GM12878 (cell line): ENCODE measurements at regions not wholly inside any gene's neighbourhood (a gene's known extent, or its start where the extent isn't known, plus 50 kb on each side); places are given as distances from the start of the nearest gene placed in this dataset.

Experiments used
- ATAC-seq: fragments of 200-7000 bp; cut with Tn5 transposase; 3 replicates; pipeline ENCODE4 v1.9.1; 2020; ENCODE audit warnings: mild to moderate bottlenecking, moderate library complexity
- BruUV-seq: library from RNA; stranded (reverse); fragments of 400-500 nt; replicated peaks from 2 replicates; lab custom pipeline; 2021; lab: Mats Ljungman, UMichigan
- CTCF ChIA-PET: fragments of 300-600 bp; sonication (Branson Sonifier 250); formaldehyde crosslinking; extraction: SDS; loops from one replicate; lab custom pipeline; 2021; ENCODE audit warnings: inconsistent platforms; lab: Yijun Ruan, JAX
- POLR2A ChIA-PET: fragments of 350-600 bp; formaldehyde crosslinking; extraction: SDS; loops from one replicate; lab custom pipeline; 2021; ENCODE audit warnings: inconsistent platforms; lab: Charles Lee
- RAD21 ChIA-PET: fragments of 300-600 bp; sonication (Branson Sonifier 250); formaldehyde crosslinking; loops from one replicate; lab custom pipeline; 2023; ENCODE audit warnings: antibody characterized with exemption; ENCODE audit not compliant: unreplicated experiment; lab: Charles Lee
- SMC1A ChIA-PET: fragments of 300-600 bp; sonication (Branson Sonifier 250); formaldehyde crosslinking; loops from one replicate; lab custom pipeline; 2023; ENCODE audit not compliant: unreplicated experiment, uncharacterized antibody; lab: Charles Lee
- DNase-seq: peaks from one replicate; pipeline ENCODE4 v3.0.0-alpha.2; 2011; ENCODE audit warnings: low read depth, low spot score
- FAIRE-seq: peaks from 3 replicates; lab custom pipeline; 2011; peaks lifted over from hg19 to GRCh38; lab: Jason Lieb, UNC
- H2AFZ ChIP-seq: 2 replicates; pipeline ENCODE4 v1.6.0; 2011; ENCODE audit warnings: low read depth, low read length, control low read depth; ENCODE audit not compliant: control insufficient read depth
- H3K27ac ChIP-seq: 2 replicates; pipeline ENCODE4 v1.5.1; 2011; ENCODE audit warnings: control low read depth; ENCODE audit not compliant: control insufficient read depth, insufficient read depth
- H3K27me3 ChIP-seq, 2 experiments: replicated peaks in 1 of 2; 2 replicates each; pipeline versions ENCODE4 v1.6.0 to v1.6.1; 2011; ENCODE audit warnings: low read length in 1 of 2; ENCODE audit not compliant: control insufficient read depth in 2 of 2, insufficient read depth in 2 of 2
- H3K36me3 ChIP-seq, 2 experiments: 2 replicates each; pipeline ENCODE4 v1.5.1; 2011; ENCODE audit warnings: low read length in 1 of 2; ENCODE audit not compliant: control insufficient read depth in 2 of 2, insufficient read depth in 2 of 2
- H3K4me1 ChIP-seq: 2 replicates; pipeline ENCODE4 v1.6.1; 2011; ENCODE audit warnings: mild to moderate bottlenecking, low read length, moderate library complexity, mixed read lengths; ENCODE audit not compliant: control insufficient read depth, insufficient read depth
- H3K4me2 ChIP-seq: 2 replicates; pipeline ENCODE4 v1.6.0; 2011; ENCODE audit warnings: control low read depth; ENCODE audit not compliant: control insufficient read depth, insufficient read depth
- H3K4me3 ChIP-seq: fragments of 200-600 bp; sonication (generic); 2 replicates; pipeline ENCODE4 v1.5.1; 2016
- H3K79me2 ChIP-seq: 2 replicates; pipeline ENCODE4 v1.6.0; 2011; ENCODE audit warnings: low read length; ENCODE audit not compliant: control insufficient read depth, insufficient read depth
- H3K9ac ChIP-seq: 2 replicates; pipeline ENCODE4 v1.8.0; 2011; ENCODE audit warnings: low read length, control low read depth, mixed read lengths; ENCODE audit not compliant: control insufficient read depth, insufficient read depth
- H3K9me3 ChIP-seq: replicated peaks from 3 replicates; pipeline ENCODE4 v1.5.1; 2011; ENCODE audit warnings: mild to moderate bottlenecking, low read length; ENCODE audit not compliant: control insufficient read depth, insufficient read depth
- H4K20me1 ChIP-seq: 2 replicates; pipeline ENCODE4 v1.6.0; 2011; ENCODE audit not compliant: control insufficient read depth, insufficient read depth
- CBFB ChIP-seq: IDR thresholded peaks from 2 replicates; pipeline ENCODE4 v1.6.1; 2016; ENCODE audit warnings: antibody characterized with exemption, low read depth
- CBX5 ChIP-seq: sonication (generic); IDR thresholded peaks from 2 replicates; pipeline ENCODE4 v1.6.1; 2016; ENCODE audit warnings: low read depth, moderate library complexity, mild to moderate bottlenecking, inconsistent platforms
- HDAC6 ChIP-seq: fragments of 200-600 bp; sonication (generic); IDR thresholded peaks from one replicate; pipeline ENCODE4 v1.8.0; 2017; ENCODE audit warnings: antibody characterized with exemption; ENCODE audit not compliant: unreplicated experiment
- NFYA ChIP-seq: IDR thresholded peaks from 2 replicates; pipeline ENCODE4 v1.6.1; 2011; ENCODE audit warnings: low read depth, mild to moderate bottlenecking, low read length, improper control_type of control experiment, borderline replicate concordance
- NFYB ChIP-seq: IDR thresholded peaks from 2 replicates; pipeline ENCODE4 v1.6.1; 2011; ENCODE audit warnings: low read depth, mild to moderate bottlenecking, low read length, improper control_type of control experiment, moderate library complexity; ENCODE audit not compliant: insufficient read depth
- NR2F1 ChIP-seq: fragments of 450-650 bp; conservative IDR thresholded peaks from 2 replicates; pipeline ENCODE4 v1.6.1; 2017; ENCODE audit warnings: mild to moderate bottlenecking
- PAX8 ChIP-seq: fragments of 450-650 bp; IDR thresholded peaks from 2 replicates; pipeline ENCODE4 v1.6.1; 2017; ENCODE audit warnings: mild to moderate bottlenecking, moderate library complexity
- POLR2AphosphoS5 ChIP-seq: IDR thresholded peaks from 2 replicates; pipeline ENCODE4 v1.6.1; 2011; ENCODE audit warnings: mild to moderate bottlenecking, low read length, inconsistent platforms
- TCF12 ChIP-seq: IDR thresholded peaks from 2 replicates; pipeline ENCODE4 v1.6.1; 2011; ENCODE audit warnings: low read depth, mild to moderate bottlenecking, low read length
- WGBS: methylation state at CpG from one replicate; pipeline ENCODE4 v1.1.6; 2016; ENCODE audit warnings: low lambda C conversion rate; ENCODE audit not compliant: insufficient replicate concordance, insufficient coverage; ENCODE audit errors: missing lambda C conversion rate; 5-methylcytosine and 5-hydroxymethylcytosine counted together
- in situ Hi-C: fragments of 300-500 bp; cut with MboI; formaldehyde crosslinking; loops from 9 replicates; pipeline ENCODE4 v1.14.3; 2018; ENCODE audit warnings: mixed read lengths
- intact Hi-C: fragments of 100-400 bp; cut with micrococcal nuclease; formaldehyde crosslinking; loops from one replicate; pipeline ENCODE4 v1.14.2; 2022; ENCODE audit not compliant: unreplicated experiment
- TF ChIP-seq, protein P1 (sequence below): fragments of 450-650 bp; IDR thresholded peaks from 2 replicates; pipeline ENCODE4 v1.6.1; 2017; ENCODE audit warnings: mild to moderate bottlenecking, moderate library complexity
- TF ChIP-seq, protein P2 (sequence below): fragments of 450-650 bp; formaldehyde crosslinking; IDR thresholded peaks from 2 replicates; pipeline ENCODE4 v1.4.0; 2022; ENCODE audit warnings: mild to moderate bottlenecking, moderate library complexity

DNA sequence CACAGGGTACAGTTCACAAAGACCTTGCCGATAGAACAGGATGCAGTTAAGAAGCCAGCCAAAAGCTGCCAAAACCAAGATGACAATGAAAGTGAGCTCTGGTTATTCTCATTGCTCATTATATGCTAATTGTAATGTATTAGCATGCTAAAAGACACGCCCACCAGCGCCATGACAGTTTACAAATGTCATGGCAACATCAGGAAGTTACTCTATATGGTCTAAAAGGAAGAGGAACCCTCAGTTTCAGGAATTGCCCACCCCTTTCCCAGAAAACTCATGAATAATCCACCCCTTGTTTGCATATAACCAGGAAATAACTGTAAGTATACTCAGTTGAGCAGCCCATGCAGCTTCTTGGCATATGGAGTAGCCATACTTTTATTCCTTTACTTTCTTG lies 748.7 kb downstream of the QKI start:
- no peak overlapping the region for H3K4me3 ChIP-seq
- ChIA-PET RAD21 (no interaction called here), POLR2A (no interaction called here), SMC1A (no interaction called here), CTCF (no interaction called here)
- in situ Hi-C loops (no loop called here), intact Hi-C loops (no loop called here)
- no peak overlapping the region for H3K9ac ChIP-seq
- H3K4me1 ChIP-seq = no peaks in the 10 kb centered on the region
- no TSS peak for BruUV-seq
- H3K36me3 ChIP-seq = no peaks in the 10 kb centered on the region
- no peaks in the 10 kb centered on the region for H3K9me3 ChIP-seq
- no peaks in the 10 kb centered on the region for H4K20me1 ChIP-seq
- no peak overlapping the region for H3K27ac ChIP-seq
- TF ChIP-seq PAX8 = no peak
- TF ChIP-seq, protein P1, sequence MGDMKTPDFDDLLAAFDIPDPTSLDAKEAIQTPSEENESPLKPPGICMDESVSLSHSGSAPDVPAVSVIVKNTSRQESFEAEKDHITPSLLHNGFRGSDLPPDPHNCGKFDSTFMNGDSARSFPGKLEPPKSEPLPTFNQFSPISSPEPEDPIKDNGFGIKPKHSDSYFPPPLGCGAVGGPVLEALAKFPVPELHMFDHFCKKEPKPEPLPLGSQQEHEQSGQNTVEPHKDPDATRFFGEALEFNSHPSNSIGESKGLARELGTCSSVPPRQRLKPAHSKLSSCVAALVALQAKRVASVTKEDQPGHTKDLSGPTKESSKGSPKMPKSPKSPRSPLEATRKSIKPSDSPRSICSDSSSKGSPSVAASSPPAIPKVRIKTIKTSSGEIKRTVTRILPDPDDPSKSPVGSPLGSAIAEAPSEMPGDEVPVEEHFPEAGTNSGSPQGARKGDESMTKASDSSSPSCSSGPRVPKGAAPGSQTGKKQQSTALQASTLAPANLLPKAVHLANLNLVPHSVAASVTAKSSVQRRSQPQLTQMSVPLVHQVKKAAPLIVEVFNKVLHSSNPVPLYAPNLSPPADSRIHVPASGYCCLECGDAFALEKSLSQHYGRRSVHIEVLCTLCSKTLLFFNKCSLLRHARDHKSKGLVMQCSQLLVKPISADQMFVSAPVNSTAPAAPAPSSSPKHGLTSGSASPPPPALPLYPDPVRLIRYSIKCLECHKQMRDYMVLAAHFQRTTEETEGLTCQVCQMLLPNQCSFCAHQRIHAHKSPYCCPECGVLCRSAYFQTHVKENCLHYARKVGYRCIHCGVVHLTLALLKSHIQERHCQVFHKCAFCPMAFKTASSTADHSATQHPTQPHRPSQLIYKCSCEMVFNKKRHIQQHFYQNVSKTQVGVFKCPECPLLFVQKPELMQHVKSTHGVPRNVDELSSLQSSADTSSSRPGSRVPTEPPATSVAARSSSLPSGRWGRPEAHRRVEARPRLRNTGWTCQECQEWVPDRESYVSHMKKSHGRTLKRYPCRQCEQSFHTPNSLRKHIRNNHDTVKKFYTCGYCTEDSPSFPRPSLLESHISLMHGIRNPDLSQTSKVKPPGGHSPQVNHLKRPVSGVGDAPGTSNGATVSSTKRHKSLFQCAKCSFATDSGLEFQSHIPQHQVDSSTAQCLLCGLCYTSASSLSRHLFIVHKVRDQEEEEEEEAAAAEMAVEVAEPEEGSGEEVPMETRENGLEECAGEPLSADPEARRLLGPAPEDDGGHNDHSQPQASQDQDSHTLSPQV = no peak
- no peak for TF ChIP-seq NFYB
- no peak for TF ChIP-seq NFYA
- TF ChIP-seq CBX5 = no peak
- TF ChIP-seq CBFB = no peak
- TF ChIP-seq, protein P2, sequence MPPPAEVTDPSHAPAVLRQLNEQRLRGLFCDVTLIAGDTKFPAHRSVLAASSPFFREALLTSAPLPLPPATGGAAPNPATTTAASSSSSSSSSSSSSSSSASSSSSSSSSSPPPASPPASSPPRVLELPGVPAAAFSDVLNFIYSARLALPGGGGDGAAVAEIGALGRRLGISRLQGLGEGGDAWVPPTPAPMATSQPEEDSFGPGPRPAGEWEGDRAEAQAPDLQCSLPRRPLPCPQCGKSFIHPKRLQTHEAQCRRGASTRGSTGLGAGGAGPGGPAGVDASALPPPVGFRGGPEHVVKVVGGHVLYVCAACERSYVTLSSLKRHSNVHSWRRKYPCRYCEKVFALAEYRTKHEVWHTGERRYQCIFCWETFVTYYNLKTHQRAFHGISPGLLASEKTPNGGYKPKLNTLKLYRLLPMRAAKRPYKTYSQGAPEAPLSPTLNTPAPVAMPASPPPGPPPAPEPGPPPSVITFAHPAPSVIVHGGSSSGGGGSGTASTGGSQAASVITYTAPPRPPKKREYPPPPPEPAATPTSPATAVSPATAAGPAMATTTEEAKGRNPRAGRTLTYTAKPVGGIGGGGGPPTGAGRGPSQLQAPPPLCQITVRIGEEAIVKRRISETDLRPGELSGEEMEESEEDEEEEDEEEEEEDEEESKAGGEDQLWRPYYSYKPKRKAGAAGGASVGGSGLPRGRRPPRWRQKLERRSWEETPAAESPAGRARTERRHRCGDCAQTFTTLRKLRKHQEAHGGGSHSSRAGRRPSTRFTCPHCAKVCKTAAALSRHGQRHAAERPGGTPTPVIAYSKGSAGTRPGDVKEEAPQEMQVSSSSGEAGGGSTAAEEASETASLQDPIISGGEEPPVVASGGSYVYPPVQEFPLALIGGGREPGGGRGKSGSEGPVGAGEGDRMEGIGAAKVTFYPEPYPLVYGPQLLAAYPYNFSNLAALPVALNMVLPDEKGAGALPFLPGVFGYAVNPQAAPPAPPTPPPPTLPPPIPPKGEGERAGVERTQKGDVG = no peak
- TF ChIP-seq NR2F1 = no peak
- no peak for TF ChIP-seq TCF12
- no peak for TF ChIP-seq HDAC6
- no peak for TF ChIP-seq POLR2AphosphoS5
- FAIRE-seq (no peak), ATAC-seq (no peak), DNase-seq (no peak)
- no peaks in the 10 kb centered on the region for H3K27me3 ChIP-seq
- H2AFZ ChIP-seq = no peak overlapping the region
- WGBS = 30% methylated on average over 3 of the region's 3 CpGs
- H3K4me2 ChIP-seq = no peak overlapping the region
- no peaks in the 10 kb centered on the region for H3K79me2 ChIP-seq
